ENCODE measurements at regions not wholly inside any gene's neighbourhood (a gene's known extent, or its start where the extent isn't known, plus 50 kb on each side); places are given as distances from the start of the nearest gene placed in this dataset.

DNA sequence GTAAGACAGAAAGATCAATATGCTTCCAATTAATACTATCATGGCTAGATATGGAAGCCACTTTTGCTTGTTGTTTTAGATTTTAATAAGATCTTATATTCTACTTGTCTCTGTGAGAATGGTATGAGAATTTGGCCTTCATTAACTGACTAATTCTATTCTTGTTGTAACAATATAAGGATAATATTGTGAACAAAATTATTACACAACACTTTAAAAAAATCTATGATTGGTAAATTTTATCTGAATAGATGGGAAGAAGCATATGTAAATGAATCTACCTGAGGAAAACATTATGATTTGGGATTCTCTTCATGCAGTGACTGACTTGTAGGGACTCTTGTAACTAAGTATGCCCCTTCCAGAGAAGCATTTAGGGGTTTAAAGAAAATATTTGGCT is 308.9 kb upstream of the KCND2 start:
- TF ChIP-seq POLR2AphosphoS5 (IDR thresholded peaks at IDR 0.05; ENCODE audit: insufficient read depth in 1 of 2, low read depth in 1 of 2) (no peak), POLR2A (IDR thresholded peaks at IDR 0.05) (no peak)
- TF ChIP-seq, protein P1, sequence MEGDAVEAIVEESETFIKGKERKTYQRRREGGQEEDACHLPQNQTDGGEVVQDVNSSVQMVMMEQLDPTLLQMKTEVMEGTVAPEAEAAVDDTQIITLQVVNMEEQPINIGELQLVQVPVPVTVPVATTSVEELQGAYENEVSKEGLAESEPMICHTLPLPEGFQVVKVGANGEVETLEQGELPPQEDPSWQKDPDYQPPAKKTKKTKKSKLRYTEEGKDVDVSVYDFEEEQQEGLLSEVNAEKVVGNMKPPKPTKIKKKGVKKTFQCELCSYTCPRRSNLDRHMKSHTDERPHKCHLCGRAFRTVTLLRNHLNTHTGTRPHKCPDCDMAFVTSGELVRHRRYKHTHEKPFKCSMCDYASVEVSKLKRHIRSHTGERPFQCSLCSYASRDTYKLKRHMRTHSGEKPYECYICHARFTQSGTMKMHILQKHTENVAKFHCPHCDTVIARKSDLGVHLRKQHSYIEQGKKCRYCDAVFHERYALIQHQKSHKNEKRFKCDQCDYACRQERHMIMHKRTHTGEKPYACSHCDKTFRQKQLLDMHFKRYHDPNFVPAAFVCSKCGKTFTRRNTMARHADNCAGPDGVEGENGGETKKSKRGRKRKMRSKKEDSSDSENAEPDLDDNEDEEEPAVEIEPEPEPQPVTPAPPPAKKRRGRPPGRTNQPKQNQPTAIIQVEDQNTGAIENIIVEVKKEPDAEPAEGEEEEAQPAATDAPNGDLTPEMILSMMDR (IDR thresholded peaks at IDR 0.05): no peak

All from vagina (tissue), 2 donors.